Gastroesophageal sphincter (tissue), 3 donors: ENCODE measurements at regions not wholly inside any gene's neighbourhood (a gene's known extent, or its start where the extent isn't known, plus 50 kb on each side); places are given as distances from the start of the nearest gene placed in this dataset.

ENCODE experiments used
- CTCF ChIP-seq, 4 experiments: fragments of 200-600 bp in 2 of 4; fragments of 450-650 bp in 2 of 4; sonication (generic) in 1 of 4; IDR thresholded peaks; one replicate each; pipeline ENCODE4 v1.5.1; 2017 to 2019; ENCODE audit warnings: antibody characterized with exemption in 4 of 4, mild to moderate bottlenecking in 2 of 4, moderate library complexity in 2 of 4
- EP300 ChIP-seq: sonication (generic); formaldehyde crosslinking; IDR thresholded peaks from one replicate; pipeline ENCODE4 v1.6.1; 2017; ENCODE audit warnings: antibody characterized with exemption, mild to moderate bottlenecking
- POLR2A ChIP-seq, 2 donors: fragments of 450-650 bp; IDR thresholded peaks; one replicate each; pipeline ENCODE4 v1.6.1; 2017; ENCODE audit warnings: antibody characterized with exemption in 2 of 2, mild to moderate bottlenecking in 2 of 2, moderate library complexity in 1 of 2
- POLR2AphosphoS5 ChIP-seq: sonication (generic); formaldehyde crosslinking; IDR thresholded peaks from one replicate; pipeline ENCODE4 v1.6.1; 2017; ENCODE audit warnings: antibody characterized with exemption

DNA sequence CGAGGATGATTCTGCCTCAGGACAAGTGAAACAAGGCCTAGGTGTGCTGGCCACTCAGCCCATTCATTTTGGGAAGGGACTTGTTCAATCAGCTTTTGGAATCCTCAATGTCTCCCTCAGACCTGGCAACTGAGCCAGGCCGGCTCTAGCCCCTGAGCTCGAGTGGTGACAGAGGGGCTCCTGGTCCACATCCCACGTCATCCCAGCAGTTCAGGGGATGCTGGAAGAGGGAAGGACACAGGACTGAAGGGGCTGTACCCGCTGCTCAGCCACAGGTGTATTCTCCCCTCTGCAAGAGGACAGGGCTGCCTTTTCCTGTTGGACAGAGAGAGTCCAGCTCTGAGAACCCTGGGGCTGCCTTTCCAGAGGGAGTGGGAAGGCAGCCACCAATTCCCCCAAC lies 244.6 kb upstream of the SFSWAP start:
- no peak for TF ChIP-seq CTCF (IDR thresholded peaks at IDR 0.05)
- no peak for TF ChIP-seq POLR2A (IDR thresholded peaks at IDR 0.05)
- TF ChIP-seq EP300, result no peak
- no peak for TF ChIP-seq POLR2AphosphoS5
